ENCODE measurements at regions not wholly inside any gene's neighbourhood (a gene's known extent, or its start where the extent isn't known, plus 50 kb on each side); places are given as distances from the start of the nearest gene placed in this dataset.

DNA sequence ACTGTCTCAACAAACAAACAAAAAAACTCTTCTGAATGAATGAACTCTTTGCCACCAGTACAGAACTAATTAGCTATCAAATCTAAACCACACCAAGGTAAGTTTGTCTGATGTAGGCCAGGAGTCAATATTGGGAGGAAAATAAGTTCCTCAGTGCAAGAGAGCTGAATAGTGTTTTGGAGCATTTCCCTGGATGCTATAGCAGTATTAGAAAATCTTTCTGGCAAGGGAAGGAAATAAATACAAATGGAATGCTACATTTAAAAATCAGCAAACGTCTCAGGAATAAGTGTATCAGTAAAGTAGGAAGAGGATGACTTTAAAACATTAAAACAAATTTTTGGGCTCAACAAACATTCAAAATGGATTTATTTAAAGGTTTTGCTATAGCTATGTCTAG, 81.3 kb upstream of the TMTC4 start:
- no peaks in the 10 kb centered on the region for H3K4me1 Mint-ChIP-seq (ENCODE audit: low read depth)
- H3K9me3 Mint-ChIP-seq (ENCODE audit: low read depth), result no peaks in the 10 kb centered on the region
- no peaks in the 10 kb centered on the region for H3K36me3 Mint-ChIP-seq
- H3K27ac Mint-ChIP-seq, result no peak overlapping the region
- peaks cover 3% of the 10 kb centered on the region for H3K27me3 Mint-ChIP-seq
- H3K4me3 Mint-ChIP-seq, result no peak overlapping the region

DNA sequence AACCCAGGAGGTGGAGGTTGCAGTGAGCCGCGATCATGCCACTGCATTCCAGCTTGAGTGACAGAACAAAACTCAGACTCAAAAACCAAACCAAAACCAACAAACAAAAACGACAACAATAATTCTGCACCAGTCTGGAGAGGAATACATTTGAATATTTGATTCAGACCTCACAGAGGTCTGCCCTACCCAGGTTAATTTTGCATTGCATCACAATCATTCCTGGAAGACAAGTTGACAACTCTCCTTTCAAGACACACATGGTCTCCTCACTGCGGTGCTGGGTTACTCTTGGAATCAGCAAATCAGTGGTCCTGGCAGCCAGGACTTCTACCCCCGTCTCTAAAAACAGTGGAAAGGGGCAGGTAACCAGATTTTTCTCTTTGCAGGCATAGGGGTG, 79.9 kb upstream of the TMTC4 start:
- H3K36me3 Mint-ChIP-seq, result no peaks in the 10 kb centered on the region
- H3K4me1 Mint-ChIP-seq (ENCODE audit: low read depth), result no peaks in the 10 kb centered on the region
- peaks cover 3% of the 10 kb centered on the region for H3K27me3 Mint-ChIP-seq
- no peak overlapping the region for H3K4me3 Mint-ChIP-seq
- H3K27ac Mint-ChIP-seq, result no peak overlapping the region
- no peaks in the 10 kb centered on the region for H3K9me3 Mint-ChIP-seq (ENCODE audit: low read depth)

DNA sequence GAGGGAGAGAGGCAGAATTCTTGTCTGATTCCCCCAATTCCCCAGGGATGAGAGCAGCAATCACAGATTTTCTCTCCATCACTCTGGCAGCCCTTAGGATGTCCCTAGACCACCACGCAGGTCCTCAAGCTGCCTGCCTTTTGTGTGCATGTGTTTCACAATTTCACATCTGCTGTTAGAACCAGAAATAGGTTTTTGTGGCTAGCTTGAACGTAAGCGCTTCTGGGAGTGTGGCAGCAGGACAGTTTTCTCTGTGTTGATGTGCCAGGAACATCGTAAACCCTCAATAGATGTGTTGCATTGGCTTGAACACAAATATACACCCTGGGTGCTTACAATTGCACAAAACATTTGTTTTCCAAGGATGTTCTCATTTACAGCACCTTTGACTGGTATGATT, 78.8 kb upstream of the TMTC4 start:
- no peaks in the 10 kb centered on the region for H3K9me3 Mint-ChIP-seq (ENCODE audit: low read depth)

GRCh38 chr13:100751826-100752225, 77.2 kb upstream of the TMTC4 start:
- no peaks in the 10 kb centered on the region for H3K4me1 Mint-ChIP-seq (ENCODE audit: low read depth)
- no peak overlapping the region for H3K4me3 Mint-ChIP-seq
- H3K9me3 Mint-ChIP-seq (ENCODE audit: low read depth), result no peaks in the 10 kb centered on the region
- no peaks in the 10 kb centered on the region for H3K36me3 Mint-ChIP-seq
- H3K27ac Mint-ChIP-seq, result no peak overlapping the region
- H3K27me3 Mint-ChIP-seq, result peaks cover 3% of the 10 kb centered on the region

More for the DNA sequence above, 78.8 kb upstream of the TMTC4 start:
- H3K4me3 Mint-ChIP-seq, result no peak overlapping the region
- no peak overlapping the region for H3K27ac Mint-ChIP-seq
- H3K36me3 Mint-ChIP-seq, result no peaks in the 10 kb centered on the region
- H3K27me3 Mint-ChIP-seq, result peaks cover 3% of the 10 kb centered on the region
- no peaks in the 10 kb centered on the region for H3K4me1 Mint-ChIP-seq (ENCODE audit: low read depth)

- peaks cover 12% of the 10 kb centered on the region for H3K9me3 Mint-ChIP-seq (ENCODE audit: low read depth)
- no peak overlapping the region for H3K27ac Mint-ChIP-seq
- peaks cover 2% of the 10 kb centered on the region for H3K36me3 Mint-ChIP-seq
- H3K27me3 Mint-ChIP-seq, result peaks cover 9% of the 10 kb centered on the region
- no peaks in the 10 kb centered on the region for H3K4me1 Mint-ChIP-seq (ENCODE audit: low read depth)
- no peak overlapping the region for H3K4me3 Mint-ChIP-seq
Measured at GRCh38 chr13:100746953-100747683, 72.5 kb upstream of the TMTC4 start.

DNA sequence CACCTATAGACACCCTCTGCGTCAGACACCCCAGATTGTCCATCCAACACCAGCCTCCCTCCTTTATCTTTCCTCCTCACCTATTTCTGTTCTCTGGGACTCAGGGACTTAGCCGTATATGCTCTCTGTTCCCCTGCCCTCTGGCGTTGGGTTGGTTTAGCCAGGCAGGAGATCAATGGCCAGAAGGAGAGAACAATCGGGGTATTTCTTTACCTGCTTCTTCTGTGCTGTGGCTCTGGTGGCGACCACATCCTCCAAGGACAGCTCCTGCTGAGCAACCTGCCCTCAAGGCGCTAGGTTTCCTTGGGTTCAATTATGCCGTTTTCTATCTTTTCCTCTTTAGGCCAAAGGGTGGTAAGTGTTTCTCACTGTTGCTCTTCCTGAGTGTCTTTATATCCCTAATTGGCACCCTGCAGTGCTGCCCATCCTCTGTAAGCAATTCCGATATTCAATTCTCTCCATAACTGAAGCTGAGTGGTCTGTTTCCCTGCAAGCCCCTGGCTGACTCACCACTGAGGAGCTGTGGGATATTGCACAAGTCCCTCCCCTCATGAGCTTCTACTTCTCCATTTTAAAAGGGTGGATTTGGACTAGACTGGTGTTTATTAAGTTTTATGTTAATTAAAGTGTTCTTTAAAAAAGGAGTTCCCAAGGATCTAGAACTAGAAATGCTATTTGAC, 63.7 kb upstream of the TMTC4 start:
- H3K27me3 Mint-ChIP-seq, result peaks cover 3% of the 10 kb centered on the region
- H3K27ac Mint-ChIP-seq, result no peak overlapping the region
- no peaks in the 10 kb centered on the region for H3K9me3 Mint-ChIP-seq (ENCODE audit: low read depth)
- no peaks in the 10 kb centered on the region for H3K4me1 Mint-ChIP-seq (ENCODE audit: low read depth)
- no peaks in the 10 kb centered on the region for H3K36me3 Mint-ChIP-seq
- no peak overlapping the region for H3K4me3 Mint-ChIP-seq

DNA sequence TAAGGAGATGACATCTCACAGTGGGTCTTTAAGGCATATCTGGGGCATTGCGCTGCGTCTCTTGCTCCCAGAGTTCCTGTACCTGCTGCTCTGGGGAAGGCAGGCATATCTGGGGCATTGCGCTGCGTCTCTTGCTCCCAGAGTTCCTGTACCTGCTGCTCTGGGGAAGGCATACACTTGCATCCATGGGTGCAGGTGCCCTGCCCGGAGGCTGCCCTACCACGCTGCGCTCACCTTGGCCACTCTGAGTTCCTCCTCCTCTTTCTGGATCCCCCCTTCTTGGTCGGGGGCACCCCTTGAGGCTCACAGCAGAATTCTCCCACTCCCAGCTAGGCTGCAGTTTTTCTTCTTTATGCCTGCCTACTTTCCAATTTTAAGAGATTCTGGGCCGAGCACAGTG, 60.9 kb upstream of the TMTC4 start:
- Mint-ChIP-seq H3K4me1 (ENCODE audit: low read depth) (no peaks in the 10 kb centered on the region), H3K27me3 (peaks cover 3% of the 10 kb centered on the region), H3K27ac (no peak overlapping the region), H3K36me3 (no peaks in the 10 kb centered on the region), H3K4me3 (no peak overlapping the region), H3K9me3 (ENCODE audit: low read depth) (peaks cover 3% of the 10 kb centered on the region)

- Mint-ChIP-seq H3K4me3 (no peak overlapping the region), H3K27me3 (peaks cover 3% of the 10 kb centered on the region), H3K4me1 (ENCODE audit: low read depth) (no peaks in the 10 kb centered on the region), H3K9me3 (ENCODE audit: low read depth) (peaks cover 3% of the 10 kb centered on the region), H3K36me3 (peaks cover 3% of the 10 kb centered on the region), H3K27ac (no peak overlapping the region)
Measured at GRCh38 chr13:100734194-100734720, 59.7 kb upstream of the TMTC4 start.

GRCh38 chr13:100733261-100733660, 58.7 kb upstream of the TMTC4 start:
- no peak overlapping the region for H3K4me3 Mint-ChIP-seq
- H3K27ac Mint-ChIP-seq, result no peak overlapping the region
- peaks cover 3% of the 10 kb centered on the region for H3K9me3 Mint-ChIP-seq (ENCODE audit: low read depth)
- H3K36me3 Mint-ChIP-seq, result peaks cover 3% of the 10 kb centered on the region
- H3K27me3 Mint-ChIP-seq, result peaks cover 3% of the 10 kb centered on the region
- no peaks in the 10 kb centered on the region for H3K4me1 Mint-ChIP-seq (ENCODE audit: low read depth)

- no peak overlapping the region for H3K4me3 Mint-ChIP-seq
- no peaks in the 10 kb centered on the region for H3K4me1 Mint-ChIP-seq (ENCODE audit: low read depth)
- H3K9me3 Mint-ChIP-seq (ENCODE audit: low read depth), result peaks cover 3% of the 10 kb centered on the region
- peaks cover 3% of the 10 kb centered on the region for H3K36me3 Mint-ChIP-seq
- no peak overlapping the region for H3K27ac Mint-ChIP-seq
- H3K27me3 Mint-ChIP-seq, result no peaks in the 10 kb centered on the region
Measured at GRCh38 chr13:100728201-100728600, 53.6 kb upstream of the TMTC4 start.

- no peak overlapping the region for H3K27ac Mint-ChIP-seq
- peaks cover 6% of the 10 kb centered on the region for H3K27me3 Mint-ChIP-seq
- peaks cover 5% of the 10 kb centered on the region for H3K4me1 Mint-ChIP-seq (ENCODE audit: low read depth)
- peaks cover 1% of the 10 kb centered on the region for H3K9me3 Mint-ChIP-seq (ENCODE audit: low read depth)
- H3K36me3 Mint-ChIP-seq, result peaks cover 3% of the 10 kb centered on the region
- H3K4me3 Mint-ChIP-seq, result no peak overlapping the region
Measured at GRCh38 chr13:100725472-100725871, 50.9 kb upstream of the TMTC4 start.

DNA sequence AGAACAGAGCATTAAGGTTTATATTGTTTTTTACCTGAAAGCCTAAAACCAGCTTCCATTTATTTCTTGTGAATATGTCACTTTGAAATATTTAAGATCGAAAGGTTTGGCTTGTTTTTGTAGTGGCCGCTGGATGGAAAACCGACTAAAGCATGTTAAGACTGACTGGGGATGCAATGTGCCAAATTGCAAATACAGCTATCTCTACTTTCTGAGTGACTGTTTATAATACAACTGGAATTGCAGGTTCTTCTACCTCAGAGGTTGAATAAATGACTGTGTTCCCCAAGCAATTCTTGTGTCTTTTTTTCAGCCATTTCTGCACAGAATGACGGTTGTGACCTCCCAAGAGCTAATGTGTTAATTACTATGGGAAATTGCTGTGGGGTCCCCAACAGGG, 50.0 kb upstream of the TMTC4 start:
- Mint-ChIP-seq H3K27me3 (peaks cover 6% of the 10 kb centered on the region), H3K9me3 (ENCODE audit: low read depth) (peaks cover 9% of the 10 kb centered on the region), H3K27ac (no peak overlapping the region), H3K4me3 (no peak overlapping the region), H3K36me3 (peaks cover 3% of the 10 kb centered on the region), H3K4me1 (ENCODE audit: low read depth) (peaks cover 5% of the 10 kb centered on the region)
